ENCODE measurements at regions not wholly inside any gene's neighbourhood (a gene's known extent, or its start where the extent isn't known, plus 50 kb on each side); places are given as distances from the start of the nearest gene placed in this dataset.
A peak's percentile ranks its signal among the peaks of the same experiment; 100 is the strongest.

GRCh38 chr2:215749092-215749957 is 264.0 kb downstream of the MREG start:
- no peaks in the 10 kb centered on the region for H3K4me1 ChIP-seq

GRCh38 chr2:215748446-215748845 is 264.9 kb downstream of the MREG start:
- Histone ChIP-seq H3K27ac (no peak overlapping the region), H3K4me3 (no peak overlapping the region), H3K9me3 (no peaks in the 10 kb centered on the region), H3K4me1 (no peaks in the 10 kb centered on the region), H3K27me3 (ENCODE audit: insufficient read depth in 3 of 3, low read length in 2 of 3) (no peaks in the 10 kb centered on the region), H3K36me3 (ENCODE audit: insufficient read depth in 1 of 2, low read depth in 1 of 2) (no peaks in the 10 kb centered on the region)
- DNase-seq (peak; percentile 24 to 53), ATAC-seq (peak in 1 of 4 donors; percentile 38)
- intact Hi-C loops (cut with DNase I), result no loop called here
- no peak for TF ChIP-seq CTCF (IDR thresholded peaks at IDR 0.05)
- WGBS, 3 donors, result 16 to 20% (median 20%) methylated on average over 6 of the region's 6 CpGs

More at GRCh38 chr2:215749092-215749957, 264.0 kb downstream of the MREG start:
- no peak for TF ChIP-seq CTCF (IDR thresholded peaks at IDR 0.05)
- peak in 3 of 4 donors; percentile 38 to 67 (median 59) for ATAC-seq
- Histone ChIP-seq H3K9me3 (no peaks in the 10 kb centered on the region), H3K4me3 (no peak overlapping the region), H3K27ac (no peak overlapping the region), H3K36me3 (ENCODE audit: insufficient read depth in 1 of 2, low read depth in 1 of 2) (no peaks in the 10 kb centered on the region), H3K27me3 (ENCODE audit: insufficient read depth in 3 of 3, low read length in 2 of 3) (no peaks in the 10 kb centered on the region)
- WGBS, 3 donors, result 44 to 51% (median 50%) methylated on average over 11 of the region's 11 CpGs
- intact Hi-C loops (cut with DNase I), result no loop called here
- peak; percentile 70 to 78 for DNase-seq

GRCh38 chr2:215746887-215747615 is 266.3 kb downstream of the MREG start:
- TF ChIP-seq CTCF (IDR thresholded peaks at IDR 0.05), result no peak
- DNase-seq, result no peak
- ATAC-seq, result no peak
- Histone ChIP-seq H3K4me1 (no peaks in the 10 kb centered on the region), H3K36me3 (ENCODE audit: insufficient read depth in 1 of 2, low read depth in 1 of 2) (no peaks in the 10 kb centered on the region), H3K27me3 (ENCODE audit: insufficient read depth in 3 of 3, low read length in 2 of 3) (no peaks in the 10 kb centered on the region), H3K9me3 (no peaks in the 10 kb centered on the region), H3K4me3 (no peak overlapping the region), H3K27ac (no peak overlapping the region)
- intact Hi-C loops (cut with DNase I), result no loop called here
- WGBS, 3 donors, result 63 to 77% (median 64%) methylated on average over 3 of the region's 3 CpGs

GRCh38 chr2:215746226-215746886 is 267.0 kb downstream of the MREG start:
- WGBS, 3 donors, result 65 to 74% (median 72%) methylated on average over 9 of the region's 9 CpGs
- TF ChIP-seq CTCF (IDR thresholded peaks at IDR 0.05), result no peak
- Histone ChIP-seq H3K27ac (no peak overlapping the region), H3K27me3 (ENCODE audit: insufficient read depth in 3 of 3, low read length in 2 of 3) (no peaks in the 10 kb centered on the region), H3K9me3 (no peaks in the 10 kb centered on the region), H3K36me3 (ENCODE audit: insufficient read depth in 1 of 2, low read depth in 1 of 2) (no peaks in the 10 kb centered on the region), H3K4me1 (no peaks in the 10 kb centered on the region), H3K4me3 (no peak overlapping the region)
- intact Hi-C loops (cut with DNase I), result no loop called here
- DNase-seq, result no peak
- no peak for ATAC-seq

Data from psoas muscle (tissue), 7 donors.